MM.1S (cell line): ENCODE measurements at regions not wholly inside any gene's neighbourhood (a gene's known extent, or its start where the extent isn't known, plus 50 kb on each side); places are given as distances from the start of the nearest gene placed in this dataset.

Source experiments
- DNase-seq: peaks from one replicate; pipeline ENCODE4 v3.0.0-alpha.2; 2015
- H2AFZ ChIP-seq: fragments of 300-600 bp; sonication (generic); 2 replicates; pipeline ENCODE4 v1.6.0; 2016; ENCODE audit warnings: antibody characterized with exemption, low read length
- H3F3A ChIP-seq: fragments of 300-600 bp; sonication (generic); 2 replicates; pipeline ENCODE4 v1.6.1; 2016; ENCODE audit warnings: mild to moderate bottlenecking, antibody characterized with exemption, low read length, moderate library complexity, mixed read lengths; ENCODE audit not compliant: insufficient read depth
- H3K27ac ChIP-seq: fragments of 300-600 bp; sonication (generic); 2 replicates; pipeline ENCODE4 v1.5.1; 2016; ENCODE audit warnings: mild to moderate bottlenecking, low read length
- H3K27me3 ChIP-seq: fragments of 300-600 bp; sonication (generic); replicated peaks from 2 replicates; pipeline ENCODE4 v1.6.0; 2016; ENCODE audit warnings: low read length; ENCODE audit not compliant: insufficient read depth
- H3K36me3 ChIP-seq: fragments of 300-600 bp; sonication (generic); replicated peaks from 2 replicates; pipeline ENCODE4 v1.6.1; 2016; ENCODE audit warnings: mild to moderate bottlenecking, low read length, mixed read lengths; ENCODE audit not compliant: insufficient read depth
- H3K4me1 ChIP-seq: fragments of 300-600 bp; sonication (generic); 2 replicates; pipeline ENCODE4 v1.6.1; 2016; ENCODE audit warnings: low read length, mixed read lengths
- H3K4me2 ChIP-seq: fragments of 300-600 bp; sonication (generic); 2 replicates; pipeline ENCODE4 v1.6.0; 2016; ENCODE audit warnings: low read depth, low read length
- H3K4me3 ChIP-seq: fragments of 300-600 bp; sonication (generic); 2 replicates; pipeline ENCODE4 v1.5.1; 2016; ENCODE audit warnings: low read length, mixed read lengths
- H3K79me2 ChIP-seq: fragments of 300-600 bp; sonication (generic); 2 replicates; pipeline ENCODE4 v1.6.1; 2016; ENCODE audit warnings: mixed run types, low read length, mixed read lengths
- H3K9ac ChIP-seq: fragments of 300-600 bp; sonication (generic); 2 replicates; pipeline ENCODE4 v1.6.1; 2016; ENCODE audit warnings: low read length, mixed read lengths
- H3K9me2 ChIP-seq: fragments of 300-600 bp; sonication (generic); replicated peaks from 2 replicates; pipeline ENCODE4 v1.6.1; 2016; ENCODE audit warnings: mild to moderate bottlenecking, low read length, mixed read lengths; ENCODE audit not compliant: insufficient read depth
- H3K9me3 ChIP-seq: fragments of 300-600 bp; sonication (generic); replicated peaks from 2 replicates; pipeline ENCODE4 v1.6.1; 2016; ENCODE audit warnings: mild to moderate bottlenecking, low read length, mixed read lengths; ENCODE audit not compliant: insufficient read depth
- H4K20me1 ChIP-seq: fragments of 300-600 bp; sonication (generic); 2 replicates; pipeline ENCODE4 v1.6.1; 2016; ENCODE audit warnings: mild to moderate bottlenecking, low read length, moderate library complexity, mixed read lengths; ENCODE audit not compliant: insufficient read depth
- EZH2 ChIP-seq: fragments of 300-600 bp; sonication (generic); optimal IDR thresholded peaks from 2 replicates; pipeline ENCODE3; 2017; ENCODE audit warnings: low read depth, mild to moderate bottlenecking, antibody characterized with exemption, low read length, mixed read lengths
- EZH2phosphoT487 ChIP-seq: fragments of 300-600 bp; sonication (generic); IDR thresholded peaks from 2 replicates; pipeline ENCODE4 v1.6.1; 2018; ENCODE audit warnings: antibody characterized with exemption, low read length
- TF ChIP-seq, protein P1 (sequence below): fragments of 300-600 bp; sonication (generic); IDR thresholded peaks from 2 replicates; pipeline ENCODE4 v1.5.1; 2016; ENCODE audit warnings: antibody characterized with exemption, low read length, mixed read lengths

- H3K4me1 ChIP-seq, result no peaks in the 10 kb centered on the region
- H4K20me1 ChIP-seq, result no peaks in the 10 kb centered on the region
- no peak overlapping the region for H3K9ac ChIP-seq
- no peak overlapping the region for H2AFZ ChIP-seq
- no peak overlapping the region for H3K27ac ChIP-seq
- no peaks in the 10 kb centered on the region for H3K36me3 ChIP-seq
- H3K4me3 ChIP-seq, result no peak overlapping the region
- H3F3A ChIP-seq, result no peaks in the 10 kb centered on the region
- no peaks in the 10 kb centered on the region for H3K9me3 ChIP-seq
- no peaks in the 10 kb centered on the region for H3K79me2 ChIP-seq
- H3K9me2 ChIP-seq, result no peaks in the 10 kb centered on the region
- no peak for DNase-seq
- TF ChIP-seq EZH2phosphoT487, result no peak
- no peak for TF ChIP-seq EZH2
- TF ChIP-seq, protein P1, sequence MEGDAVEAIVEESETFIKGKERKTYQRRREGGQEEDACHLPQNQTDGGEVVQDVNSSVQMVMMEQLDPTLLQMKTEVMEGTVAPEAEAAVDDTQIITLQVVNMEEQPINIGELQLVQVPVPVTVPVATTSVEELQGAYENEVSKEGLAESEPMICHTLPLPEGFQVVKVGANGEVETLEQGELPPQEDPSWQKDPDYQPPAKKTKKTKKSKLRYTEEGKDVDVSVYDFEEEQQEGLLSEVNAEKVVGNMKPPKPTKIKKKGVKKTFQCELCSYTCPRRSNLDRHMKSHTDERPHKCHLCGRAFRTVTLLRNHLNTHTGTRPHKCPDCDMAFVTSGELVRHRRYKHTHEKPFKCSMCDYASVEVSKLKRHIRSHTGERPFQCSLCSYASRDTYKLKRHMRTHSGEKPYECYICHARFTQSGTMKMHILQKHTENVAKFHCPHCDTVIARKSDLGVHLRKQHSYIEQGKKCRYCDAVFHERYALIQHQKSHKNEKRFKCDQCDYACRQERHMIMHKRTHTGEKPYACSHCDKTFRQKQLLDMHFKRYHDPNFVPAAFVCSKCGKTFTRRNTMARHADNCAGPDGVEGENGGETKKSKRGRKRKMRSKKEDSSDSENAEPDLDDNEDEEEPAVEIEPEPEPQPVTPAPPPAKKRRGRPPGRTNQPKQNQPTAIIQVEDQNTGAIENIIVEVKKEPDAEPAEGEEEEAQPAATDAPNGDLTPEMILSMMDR, result no peak
- no peak overlapping the region for H3K4me2 ChIP-seq
- H3K27me3 ChIP-seq, result no peaks in the 10 kb centered on the region
These were observed 123.8 kb upstream of the KLF4 start for GRCh38 chr9:107613321-107613720.

- no peak overlapping the region for H3K9ac ChIP-seq
- no peak for TF ChIP-seq EZH2phosphoT487
- no peak for TF ChIP-seq EZH2
- TF ChIP-seq, protein P1, result no peak
- H3K36me3 ChIP-seq, result no peaks in the 10 kb centered on the region
- no peaks in the 10 kb centered on the region for H3K27me3 ChIP-seq
- no peak overlapping the region for H2AFZ ChIP-seq
- H3K27ac ChIP-seq, result no peak overlapping the region
- no peak for DNase-seq
- H4K20me1 ChIP-seq, result no peaks in the 10 kb centered on the region
- H3K4me2 ChIP-seq, result no peak overlapping the region
- H3K79me2 ChIP-seq, result no peaks in the 10 kb centered on the region
- H3K4me1 ChIP-seq, result no peaks in the 10 kb centered on the region
- no peak overlapping the region for H3K4me3 ChIP-seq
- H3K9me2 ChIP-seq, result no peaks in the 10 kb centered on the region
- H3K9me3 ChIP-seq, result no peaks in the 10 kb centered on the region
- H3F3A ChIP-seq, result no peaks in the 10 kb centered on the region
These were observed 122.6 kb upstream of the KLF4 start for GRCh38 chr9:107612136-107612535.

GRCh38 chr9:107609547-107609946, 120.0 kb upstream of the KLF4 start:
- no peak overlapping the region for H3K9ac ChIP-seq
- TF ChIP-seq EZH2phosphoT487 (no peak), EZH2 (no peak)
- TF ChIP-seq, protein P1, result no peak
- H3K27ac ChIP-seq, result no peak overlapping the region
- H3K4me2 ChIP-seq, result no peak overlapping the region
- no peaks in the 10 kb centered on the region for H3K9me3 ChIP-seq
- no peaks in the 10 kb centered on the region for H4K20me1 ChIP-seq
- no peaks in the 10 kb centered on the region for H3K4me1 ChIP-seq
- H3K36me3 ChIP-seq, result no peaks in the 10 kb centered on the region
- DNase-seq, result no peak
- no peaks in the 10 kb centered on the region for H3F3A ChIP-seq
- no peaks in the 10 kb centered on the region for H3K9me2 ChIP-seq
- no peak overlapping the region for H2AFZ ChIP-seq
- H3K27me3 ChIP-seq, result no peaks in the 10 kb centered on the region
- H3K4me3 ChIP-seq, result no peak overlapping the region
- H3K79me2 ChIP-seq, result no peaks in the 10 kb centered on the region
